ENCODE measurements at regions not wholly inside any gene's neighbourhood (a gene's known extent, or its start where the extent isn't known, plus 50 kb on each side); places are given as distances from the start of the nearest gene placed in this dataset.
"Not testable (repeated sequence)": the region's sequence is repeated elsewhere in the genome, so short reads cannot be mapped to it uniquely, and the experiment has no call there.

DNA sequence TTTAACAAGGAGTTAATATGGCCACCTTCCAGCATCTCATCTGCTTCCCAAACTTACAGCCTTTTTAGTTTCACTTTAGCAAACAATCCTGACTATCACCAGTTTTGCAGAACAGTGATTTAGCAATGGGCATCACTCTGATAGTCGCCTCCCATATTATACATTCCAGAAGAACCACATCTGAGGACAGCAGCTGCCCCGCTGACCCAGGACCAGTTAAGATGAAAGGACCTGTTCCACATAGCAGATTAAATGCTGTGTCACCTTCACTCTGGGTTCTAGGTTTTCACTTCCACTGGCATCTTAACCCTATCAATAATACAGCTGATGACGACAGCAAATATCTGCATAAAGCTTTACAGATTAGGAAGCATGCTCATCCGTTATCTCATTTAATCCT, 99.8 kb downstream of the TRIM69 start:
- TF ChIP-seq CTCF (IDR thresholded peaks at IDR 0.05; ENCODE audit: low read depth, low read length), result no peak
- DNase-seq (ENCODE audit: low read depth in 2 of 2), result peak in 1 of 2 donors; percentile 16

DNA sequence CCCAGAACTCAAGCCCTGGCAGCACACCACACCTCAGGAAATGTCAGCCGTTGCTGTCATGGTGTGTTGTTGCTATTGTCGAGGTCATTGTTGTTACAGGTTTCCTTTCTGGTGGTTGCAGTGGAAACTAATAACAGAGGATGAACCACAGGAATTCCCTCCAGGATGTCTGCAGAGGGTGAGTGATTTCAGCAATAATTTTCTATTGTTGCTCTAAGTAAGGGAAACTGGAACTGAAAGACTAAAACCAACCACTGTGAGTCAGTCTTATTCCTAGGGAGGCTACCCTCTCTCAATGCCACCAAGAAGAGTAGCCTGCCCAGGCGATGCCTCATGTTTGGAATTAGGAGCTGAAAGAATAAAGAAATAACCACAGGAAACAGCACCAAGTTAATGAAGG, 102.6 kb downstream of the TRIM69 start:
- H3K4me3 ChIP-seq (replicated peaks in 1 of 2; ENCODE audit: low read depth in 2 of 2, low read length in 2 of 2), result not testable (repeated sequence)
- DNase-seq (ENCODE audit: low read depth in 2 of 2), result peak; percentile 42 to 73

More for the DNA sequence above, 99.8 kb downstream of the TRIM69 start:
- H3K4me3 ChIP-seq (replicated peaks in 1 of 2; ENCODE audit: low read depth in 2 of 2, low read length in 2 of 2), result no peak overlapping the region

DNA sequence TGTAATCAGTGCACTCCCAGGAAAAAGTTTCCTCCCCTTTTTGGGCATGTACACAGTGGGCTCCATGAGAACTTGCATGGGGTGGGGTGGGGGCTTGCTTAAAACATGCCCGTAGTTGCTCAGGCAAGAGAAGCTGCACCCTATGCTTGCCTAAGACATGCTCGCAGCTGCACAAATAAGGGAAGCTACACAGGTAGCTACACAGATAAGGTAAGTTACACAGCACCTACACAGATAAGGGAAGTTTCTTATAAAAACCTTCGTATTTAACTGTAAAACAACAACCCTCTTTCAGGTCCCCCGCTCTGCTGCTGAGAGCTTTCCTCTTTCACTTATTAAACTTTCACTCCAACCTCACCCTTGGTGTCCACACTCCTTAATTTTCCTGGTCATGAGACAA, 105.4 kb downstream of the TRIM69 start:
- not testable (repeated sequence) for DNase-seq (ENCODE audit: low read depth in 2 of 2); H3K4me3 ChIP-seq (replicated peaks in 1 of 2; ENCODE audit: low read depth in 2 of 2, low read length in 2 of 2)

DNA sequence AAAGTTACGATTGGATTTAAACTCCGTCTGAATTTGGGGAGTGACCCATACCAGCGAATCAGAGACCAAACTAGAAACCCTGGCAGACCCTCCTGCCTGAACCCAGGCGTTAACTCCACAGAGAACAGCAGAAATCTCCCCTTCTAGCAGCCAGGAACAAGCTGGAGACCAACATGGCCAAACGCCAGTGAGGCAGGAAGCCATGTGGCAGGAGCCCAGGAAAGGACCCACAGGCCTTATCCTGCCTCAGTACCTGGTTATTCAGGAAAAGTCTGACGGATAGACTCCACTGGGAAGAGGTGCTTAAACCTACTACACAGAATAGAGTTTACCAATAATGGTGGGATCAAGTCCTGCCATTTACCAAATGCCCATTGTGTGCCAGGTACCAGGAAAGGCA, 106.6 kb downstream of the TRIM69 start:
- DNase-seq (ENCODE audit: low read depth in 2 of 2), result peak in 1 of 2 donors; percentile 10

DNA sequence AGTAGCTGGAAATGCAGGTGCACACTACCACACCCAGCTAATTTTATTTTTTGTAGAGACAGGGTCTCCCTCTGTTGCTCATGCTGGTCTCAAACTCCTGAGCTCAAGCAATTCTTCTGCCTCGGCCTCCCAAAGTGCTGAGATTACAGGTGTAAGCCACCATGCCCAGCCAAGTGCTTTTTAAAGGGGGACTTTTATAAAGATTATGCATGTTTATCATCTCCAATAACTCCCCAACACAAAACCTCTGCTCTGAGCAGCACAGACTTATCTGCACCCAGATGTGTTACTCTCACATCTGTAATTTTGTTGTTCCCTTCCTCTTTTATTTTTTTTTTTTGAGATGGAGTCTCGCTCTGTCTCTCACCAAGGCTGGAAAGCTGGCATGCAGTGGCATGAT, 108.6 kb downstream of the TRIM69 start:
- H3K4me3 ChIP-seq (replicated peaks in 1 of 2; ENCODE audit: low read depth in 2 of 2, low read length in 2 of 2); DNase-seq (ENCODE audit: low read depth in 2 of 2): not testable (repeated sequence)

More for the DNA sequence above, 106.6 kb downstream of the TRIM69 start:
- H3K4me3 ChIP-seq (replicated peaks in 1 of 2; ENCODE audit: low read depth in 2 of 2, low read length in 2 of 2), result not testable (repeated sequence)

- DNase-seq (ENCODE audit: low read depth in 2 of 2); H3K4me3 ChIP-seq (replicated peaks in 1 of 2; ENCODE audit: low read depth in 2 of 2, low read length in 2 of 2): not testable (repeated sequence)
These were observed 109.8 kb downstream of the TRIM69 start for GRCh38 chr15:44846156-44846555.

DNA sequence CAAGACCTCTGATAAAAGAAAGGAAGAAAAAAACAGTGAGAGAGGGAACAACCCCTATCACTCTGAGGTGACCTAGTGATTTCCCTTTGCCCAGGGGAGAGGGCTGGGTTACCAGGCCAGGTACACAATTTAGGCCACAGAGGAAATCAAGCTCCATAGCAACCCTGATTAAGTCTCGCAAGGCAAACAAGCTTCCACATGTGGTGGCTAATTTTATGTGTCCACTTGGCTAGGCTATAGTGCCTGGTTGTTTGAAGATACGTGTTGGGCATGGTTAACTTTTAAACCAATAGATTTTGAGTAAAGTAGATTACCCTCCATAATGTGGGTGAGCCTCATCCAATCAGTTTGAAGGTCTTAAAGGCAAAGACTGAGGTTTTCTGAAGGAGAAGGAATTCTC, 108.9 kb upstream of the TERB2 start:
- not testable (repeated sequence) for H3K4me3 ChIP-seq (replicated peaks in 1 of 2; ENCODE audit: low read depth in 2 of 2, low read length in 2 of 2); DNase-seq (ENCODE audit: low read depth in 2 of 2)

DNA sequence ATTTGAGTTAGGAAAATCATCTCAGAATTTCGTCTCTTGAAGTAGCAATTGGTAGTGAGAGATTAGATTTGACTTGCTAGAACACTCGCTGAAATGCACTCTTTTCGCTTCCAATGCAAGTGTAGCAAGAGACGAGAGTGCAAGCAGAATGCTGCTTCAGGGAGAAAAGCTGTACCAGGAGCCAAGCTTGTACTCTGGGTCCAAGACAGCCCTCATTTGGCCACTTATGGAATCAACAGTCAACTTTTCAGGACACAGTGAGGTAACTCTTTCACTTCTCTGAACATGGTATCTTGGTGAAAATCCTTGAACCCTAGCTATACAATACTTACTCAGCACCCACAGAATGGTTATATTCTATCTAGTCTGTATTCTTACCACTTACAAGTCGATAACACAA, 107.6 kb upstream of the TERB2 start:
- not testable (repeated sequence) for H3K4me3 ChIP-seq (replicated peaks in 1 of 2; ENCODE audit: low read depth in 2 of 2, low read length in 2 of 2)
- DNase-seq (ENCODE audit: low read depth in 2 of 2), result peak; percentile 6 to 34

DNA sequence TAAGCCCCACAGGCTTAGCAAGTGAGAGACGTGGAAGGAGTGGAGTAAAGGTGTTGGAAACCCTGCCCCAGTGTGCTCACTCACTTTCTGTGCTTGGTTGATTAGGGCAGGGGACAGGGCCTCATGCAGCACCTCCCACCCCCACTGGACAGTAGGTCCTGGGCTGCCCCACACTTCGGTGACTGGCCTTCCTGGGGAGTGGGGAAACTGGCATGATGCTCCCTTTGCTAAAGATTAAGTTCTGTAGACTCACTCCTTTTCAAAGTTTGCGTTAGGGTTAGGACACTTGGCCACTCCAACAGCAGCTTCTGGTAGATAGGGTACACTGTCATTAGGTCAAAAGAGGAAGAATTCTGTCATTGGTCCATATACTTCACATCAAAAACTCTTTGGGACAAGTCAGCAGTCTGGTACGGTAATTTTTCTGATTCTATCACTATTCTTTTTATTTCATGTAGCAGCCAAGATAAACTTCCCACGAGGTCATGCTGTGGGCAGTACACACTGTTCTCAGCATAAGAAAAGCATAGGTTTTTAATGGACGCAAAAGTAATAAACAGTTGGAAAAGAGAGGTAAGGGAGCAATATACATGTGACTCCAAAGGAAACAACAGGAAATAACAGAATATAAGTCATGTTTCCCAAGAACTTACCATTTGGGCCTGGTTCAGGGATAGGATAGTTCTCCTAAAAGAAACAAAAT, 106.6 kb upstream of the TERB2 start:
- H3K4me3 ChIP-seq (replicated peaks in 1 of 2; ENCODE audit: low read depth in 2 of 2, low read length in 2 of 2), result not testable (repeated sequence)
- DNase-seq (ENCODE audit: low read depth in 2 of 2), result peak; percentile 6 to 58

GRCh38 chr15:44853304-44853950, 103.1 kb upstream of the TERB2 start:
- peak; percentile 56 to 65 for DNase-seq (ENCODE audit: low read depth in 2 of 2)
- not testable (repeated sequence) for H3K4me3 ChIP-seq (replicated peaks in 1 of 2; ENCODE audit: low read depth in 2 of 2, low read length in 2 of 2)
- peak; percentile 93 for TF ChIP-seq CTCF (IDR thresholded peaks at IDR 0.05; ENCODE audit: low read depth, low read length)

DNA sequence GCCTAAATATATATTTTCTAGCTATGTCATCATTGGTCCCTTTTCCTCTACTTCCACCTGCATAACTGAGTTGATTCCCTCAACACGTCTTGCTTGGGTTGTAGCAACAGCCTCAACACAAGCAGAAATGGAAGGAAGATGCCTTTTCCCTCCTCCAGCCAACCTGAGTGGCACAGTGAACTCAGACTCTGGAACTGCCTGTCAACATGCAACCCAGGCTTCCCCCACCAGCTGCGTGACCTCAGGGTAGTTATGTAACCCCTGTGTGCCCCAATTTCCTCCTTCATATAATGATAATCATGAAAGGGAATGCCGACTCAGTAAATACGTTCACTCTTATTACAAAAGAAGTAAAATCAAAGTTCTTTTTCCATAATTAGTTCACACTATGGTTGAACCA, 101.8 kb upstream of the TERB2 start:
- not testable (repeated sequence) for H3K4me3 ChIP-seq (replicated peaks in 1 of 2; ENCODE audit: low read depth in 2 of 2, low read length in 2 of 2); DNase-seq (ENCODE audit: low read depth in 2 of 2)

DNA sequence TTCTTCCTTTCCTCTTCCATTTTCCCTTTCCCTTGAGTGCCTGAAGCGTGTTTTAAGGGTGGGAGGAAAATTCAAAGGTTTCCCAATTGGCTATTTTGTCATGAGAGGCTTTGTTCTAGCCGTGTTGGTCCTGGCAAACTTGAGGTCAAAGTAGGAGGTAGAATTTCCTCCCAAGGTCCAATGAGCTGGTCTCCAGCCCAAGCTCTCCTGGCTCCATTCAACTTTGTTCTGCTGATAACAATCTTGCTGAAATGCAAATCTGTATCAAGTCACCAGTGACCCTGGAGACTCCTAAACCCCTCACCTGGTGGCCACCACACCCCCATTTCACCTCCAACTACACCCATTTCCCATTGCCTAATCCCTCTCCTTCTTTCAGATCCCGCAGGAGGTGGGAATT, 100.2 kb upstream of the TERB2 start:
- DNase-seq (ENCODE audit: low read depth in 2 of 2); H3K4me3 ChIP-seq (replicated peaks in 1 of 2; ENCODE audit: low read depth in 2 of 2, low read length in 2 of 2): not testable (repeated sequence)

DNA sequence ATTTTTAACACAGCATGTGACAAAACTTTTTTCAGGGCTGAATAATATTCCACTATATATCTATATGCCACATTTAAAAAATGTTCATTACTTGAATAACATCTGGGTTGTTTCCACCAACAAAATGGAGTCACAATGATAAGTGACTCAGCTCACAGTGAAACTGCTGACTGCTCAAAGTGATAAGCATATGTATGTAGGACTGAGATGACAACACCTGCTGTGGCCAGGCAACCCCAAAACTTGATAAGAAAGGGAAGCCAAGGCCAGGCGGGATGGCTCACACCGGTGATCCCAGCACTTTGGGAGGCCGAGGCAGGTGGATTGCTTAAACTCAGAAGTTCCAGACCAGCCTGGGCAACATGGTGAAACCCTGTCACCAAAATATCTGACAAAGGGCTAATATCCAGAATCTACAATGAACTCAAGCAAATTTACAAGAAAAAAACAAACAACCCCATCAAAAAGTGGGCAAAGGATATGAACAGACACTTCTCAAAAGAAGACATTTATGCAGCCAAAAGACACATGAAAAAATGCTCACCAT, 99.2 kb upstream of the TERB2 start:
- not testable (repeated sequence) for H3K4me3 ChIP-seq (replicated peaks in 1 of 2; ENCODE audit: low read depth in 2 of 2, low read length in 2 of 2); DNase-seq (ENCODE audit: low read depth in 2 of 2)

DNA sequence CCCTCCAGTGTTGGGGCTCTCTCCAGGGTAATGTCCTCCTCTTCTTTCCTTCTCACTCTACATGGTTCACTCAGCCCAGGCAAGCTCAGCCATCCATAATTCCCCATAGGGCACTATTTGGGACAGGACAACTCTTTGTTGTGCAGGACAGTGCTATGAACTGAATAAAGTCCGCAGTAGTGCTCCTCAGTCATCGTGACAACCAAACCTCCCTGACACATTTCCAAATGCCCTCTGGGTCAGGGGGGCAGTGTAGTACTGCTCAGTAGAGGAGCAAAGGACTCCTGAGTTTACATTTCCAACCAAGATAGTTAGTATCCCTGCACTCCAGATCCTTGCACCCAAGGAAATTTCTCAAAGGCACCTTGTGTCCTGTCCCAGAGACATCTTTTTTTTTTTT, 97.4 kb upstream of the TERB2 start:
- not testable (repeated sequence) for DNase-seq (ENCODE audit: low read depth in 2 of 2); H3K4me3 ChIP-seq (replicated peaks in 1 of 2; ENCODE audit: low read depth in 2 of 2, low read length in 2 of 2)

DNA sequence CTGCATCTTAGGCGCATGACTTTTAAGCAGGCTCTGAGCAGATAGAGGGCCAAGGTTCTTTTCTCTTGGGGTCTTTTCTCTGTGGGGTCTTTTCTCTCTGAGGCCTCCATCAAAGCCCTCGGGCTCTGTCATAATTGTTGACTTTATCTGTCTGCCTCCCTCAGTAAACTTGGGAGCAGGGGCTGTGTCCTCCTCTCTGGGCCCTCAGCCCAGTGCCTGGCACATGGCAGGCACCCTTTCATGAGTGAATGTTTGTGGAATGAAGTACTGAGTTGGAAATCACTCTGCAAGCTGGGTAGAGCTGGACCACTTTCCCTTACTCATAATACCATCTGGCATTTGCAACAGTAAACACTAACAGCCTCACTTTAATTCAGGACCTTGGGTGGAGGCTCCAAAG, 96.3 kb upstream of the TERB2 start:
- not testable (repeated sequence) for H3K4me3 ChIP-seq (replicated peaks in 1 of 2; ENCODE audit: low read depth in 2 of 2, low read length in 2 of 2); DNase-seq (ENCODE audit: low read depth in 2 of 2)

All from cardiac fibroblast (primary cell).